ENCODE measurements at regions not wholly inside any gene's neighbourhood (a gene's known extent, or its start where the extent isn't known, plus 50 kb on each side); places are given as distances from the start of the nearest gene placed in this dataset.

DNA sequence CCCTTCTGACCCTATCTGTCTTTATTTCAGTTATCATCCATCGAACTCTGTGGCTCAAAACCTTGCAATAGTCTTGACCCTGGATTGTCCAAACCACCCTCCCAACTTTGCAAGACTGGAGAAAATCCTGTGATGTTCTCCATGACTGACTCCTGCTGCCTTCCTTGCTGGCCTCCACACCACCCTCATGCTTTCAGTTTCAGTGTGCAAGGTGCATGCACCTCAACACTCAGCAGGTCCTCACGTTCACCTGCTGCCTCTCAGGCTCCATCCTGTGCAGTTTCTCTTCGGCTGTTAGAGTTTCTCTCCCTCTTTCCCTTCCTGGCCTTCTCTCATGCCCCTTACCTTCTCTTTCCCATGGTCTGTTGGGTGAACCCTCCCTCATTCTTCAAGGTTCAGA lies 59.4 kb upstream of the ASIC2 start:
- no peak for DNase-seq (ENCODE audit: low read depth in 2 of 2)

DNA sequence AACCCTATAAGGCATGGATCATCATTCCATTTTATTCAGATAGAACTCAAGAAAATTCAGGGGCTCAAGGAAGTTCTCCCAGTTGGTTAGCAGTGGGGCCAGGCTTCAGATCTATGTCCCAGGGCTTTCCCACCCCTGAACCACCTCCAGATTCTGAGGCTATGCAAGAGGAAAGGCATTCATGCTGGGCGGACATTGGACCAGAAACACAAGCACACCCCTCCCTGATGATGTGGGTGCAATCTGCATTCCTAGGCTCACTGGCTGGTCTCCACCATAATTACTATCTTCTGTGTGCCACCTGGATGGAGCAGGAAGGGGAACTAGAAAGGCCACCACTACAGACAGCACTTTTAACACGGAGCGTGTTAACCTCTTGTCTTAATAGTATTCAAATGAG lies 63.2 kb upstream of the ASIC2 start:
- DNase-seq (ENCODE audit: low read depth in 2 of 2), result no peak

DNA sequence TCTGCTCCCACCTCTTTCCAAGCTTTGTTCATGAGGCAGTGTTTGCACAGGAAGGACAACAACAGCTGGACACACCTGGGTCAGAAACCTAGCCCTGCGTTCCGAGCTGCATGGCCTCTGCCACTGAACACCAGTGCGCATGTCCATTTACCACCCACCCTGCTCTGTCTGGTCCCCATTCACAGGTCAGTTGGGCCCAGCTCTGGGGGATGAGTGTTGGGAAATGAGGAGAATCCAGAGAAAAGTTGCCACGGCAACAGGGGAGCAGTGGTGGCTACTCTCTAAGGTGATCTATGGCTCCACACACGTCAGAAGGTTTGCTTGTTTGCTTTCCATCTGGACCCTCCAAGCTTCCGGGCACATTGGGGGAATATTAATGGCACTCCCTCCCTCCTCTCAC lies 70.4 kb upstream of the ASIC2 start:
- no peak for DNase-seq (ENCODE audit: low read depth in 2 of 2)

DNA sequence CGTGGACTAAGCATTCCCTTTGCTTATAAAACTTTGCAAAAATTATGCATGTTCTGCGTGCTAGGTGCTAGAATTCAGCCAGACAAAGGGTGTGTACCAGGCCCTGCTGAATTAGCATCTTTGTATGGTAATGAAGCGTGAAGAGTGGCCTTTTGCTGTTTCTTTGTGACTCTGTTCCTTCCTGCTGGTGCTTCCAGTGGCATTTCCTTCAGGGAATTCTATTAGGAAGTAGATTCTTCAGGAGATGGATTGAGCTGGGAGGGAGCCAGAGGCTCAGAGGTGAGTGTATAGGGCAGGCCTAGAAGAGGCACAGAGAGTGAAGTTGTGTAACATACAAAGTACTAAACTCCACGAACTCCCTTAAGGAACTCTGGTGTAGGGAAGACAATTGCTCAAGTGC lies 73.9 kb upstream of the ASIC2 start:
- DNase-seq (ENCODE audit: low read depth in 2 of 2), result no peak

DNA sequence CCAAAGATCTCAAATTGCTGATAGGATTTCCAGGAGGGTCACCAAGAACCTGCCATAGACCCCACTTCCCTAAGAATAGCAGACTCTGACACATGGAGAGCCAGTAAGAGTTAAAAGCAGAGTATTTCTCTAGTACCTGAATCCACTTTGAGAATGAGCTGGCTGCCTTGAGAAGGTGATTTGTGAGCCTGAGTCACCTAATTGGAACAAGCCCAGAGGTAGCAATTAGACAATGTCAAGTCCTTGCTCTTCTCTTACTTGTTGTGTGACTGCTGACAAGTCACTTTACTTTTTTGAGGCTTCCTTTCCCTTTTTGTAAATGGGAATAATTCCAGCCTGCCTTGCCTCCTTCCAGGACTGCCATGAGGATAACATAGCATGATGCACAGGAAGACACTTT lies 76.1 kb upstream of the ASIC2 start:
- no peak for DNase-seq (ENCODE audit: low read depth in 2 of 2)

DNA sequence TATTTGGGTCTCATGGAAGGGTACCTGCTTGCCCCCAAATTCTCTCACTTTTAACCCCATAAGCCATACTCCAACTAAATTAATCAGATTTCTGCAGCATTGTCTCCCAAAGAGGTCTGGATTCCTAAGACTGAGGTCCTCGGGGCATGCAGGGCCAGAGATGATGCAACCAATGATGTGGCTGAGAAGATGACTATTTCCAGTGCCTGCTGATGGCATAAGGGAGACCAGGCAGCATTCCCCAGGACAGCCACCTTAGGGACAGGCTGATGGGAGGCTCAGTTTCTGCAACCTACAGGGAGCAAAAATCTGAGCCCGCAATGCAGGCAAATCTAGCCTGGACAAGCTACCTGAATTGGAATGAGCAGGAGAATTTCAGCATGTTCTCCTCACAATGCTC lies 76.8 kb upstream of the ASIC2 start:
- no peak for DNase-seq (ENCODE audit: low read depth in 2 of 2)

DNA sequence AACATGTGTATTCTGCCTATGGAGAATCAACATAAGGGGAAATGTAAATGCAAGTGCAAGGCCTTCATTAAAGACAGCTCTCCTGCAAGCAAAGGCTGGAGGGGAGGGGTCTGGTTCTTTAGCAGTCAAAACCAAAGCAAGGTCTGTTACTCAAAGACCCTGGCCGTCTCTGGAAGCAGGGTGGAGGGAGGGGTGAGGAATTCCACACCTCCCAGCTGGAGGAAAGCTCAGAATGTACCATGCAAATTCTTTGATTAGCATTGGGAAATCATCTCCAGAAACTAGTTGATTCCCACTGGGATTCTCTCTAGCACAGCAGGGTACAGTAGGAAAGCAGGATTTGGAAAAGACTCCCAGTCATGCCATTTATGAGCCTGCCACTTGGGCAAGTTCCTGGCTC lies 77.3 kb upstream of the ASIC2 start:
- no peak for DNase-seq (ENCODE audit: low read depth in 2 of 2)

DNA sequence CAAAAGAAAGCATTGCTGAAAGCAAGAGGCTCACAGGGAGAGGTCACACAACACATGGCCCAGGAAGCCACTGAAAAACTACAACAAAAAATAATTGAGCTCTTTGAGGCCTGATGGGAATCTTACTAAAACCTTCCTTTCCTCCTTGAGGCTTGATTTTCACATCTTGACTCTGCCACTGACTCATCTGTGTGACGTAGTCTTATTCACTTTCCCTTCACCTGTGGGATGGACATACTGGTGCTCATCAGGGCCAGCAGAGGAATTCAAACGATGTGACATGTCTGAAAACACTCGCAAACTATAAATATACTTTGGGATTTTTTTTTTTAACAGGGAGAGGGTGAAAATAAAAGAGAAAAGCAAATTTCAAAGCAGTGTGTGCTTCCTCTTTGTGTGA lies 78.3 kb upstream of the ASIC2 start:
- DNase-seq (ENCODE audit: low read depth in 2 of 2), result no peak

DNA sequence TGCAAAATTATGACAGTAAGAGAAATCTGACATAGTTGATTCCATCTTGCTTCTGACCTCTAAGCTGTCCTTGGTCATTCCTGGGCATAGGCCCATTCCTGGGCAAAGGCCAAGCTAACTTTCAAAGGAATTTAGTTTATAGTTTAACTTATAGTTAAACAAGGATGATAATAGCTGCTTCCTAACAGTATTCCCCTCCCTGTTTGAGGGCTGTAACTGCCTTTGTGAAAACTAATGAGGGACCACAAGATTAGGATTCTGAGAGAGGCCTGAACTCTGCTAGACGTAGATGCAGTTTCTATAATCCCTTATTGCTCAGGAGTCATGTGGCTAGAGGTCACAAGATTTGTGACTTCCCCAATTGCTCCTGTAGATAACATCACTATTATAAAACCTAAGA lies 80.2 kb upstream of the ASIC2 start:
- DNase-seq (ENCODE audit: low read depth in 2 of 2), result no peak

DNA sequence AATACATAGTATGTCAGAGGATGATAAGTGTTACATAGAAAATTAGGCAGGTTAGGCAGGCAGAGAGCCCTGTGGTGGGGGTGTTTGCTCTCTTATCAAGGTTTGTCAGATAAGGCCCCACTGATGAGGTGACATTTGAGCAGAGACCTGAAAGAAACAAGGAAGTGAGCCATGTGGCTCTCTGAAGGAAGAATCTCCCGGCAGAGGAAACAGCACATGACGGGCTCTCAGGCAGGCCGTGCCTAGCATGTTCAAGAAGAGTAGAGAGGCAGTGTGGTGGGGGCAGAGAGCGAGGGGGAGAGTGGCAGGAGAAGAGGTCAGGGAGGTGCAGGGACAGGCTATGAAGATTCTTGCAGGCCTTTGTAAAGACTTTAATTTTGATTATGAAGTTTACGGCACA lies 82.0 kb upstream of the ASIC2 start:
- no peak for DNase-seq (ENCODE audit: low read depth in 2 of 2)

DNA sequence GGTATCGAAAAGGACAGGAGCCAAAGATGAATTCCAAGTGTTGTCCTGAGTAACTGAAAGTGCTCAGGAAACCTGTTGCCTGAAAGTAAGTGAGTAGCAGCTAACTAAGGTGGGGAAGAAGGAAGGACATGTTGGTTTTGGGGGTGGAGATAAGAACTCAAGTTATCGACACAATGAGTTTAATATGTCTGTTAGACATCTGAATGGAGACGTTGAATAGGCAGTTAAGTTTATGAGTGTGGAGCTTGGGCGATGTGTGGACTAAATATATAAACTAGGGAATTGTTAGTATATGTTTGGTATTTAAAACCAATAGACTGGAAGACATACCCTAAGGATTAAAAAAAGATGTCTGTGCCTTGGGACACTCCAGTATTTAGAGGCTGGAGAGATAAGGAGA lies 82.7 kb upstream of the ASIC2 start:
- DNase-seq (ENCODE audit: low read depth in 2 of 2), result no peak

DNA sequence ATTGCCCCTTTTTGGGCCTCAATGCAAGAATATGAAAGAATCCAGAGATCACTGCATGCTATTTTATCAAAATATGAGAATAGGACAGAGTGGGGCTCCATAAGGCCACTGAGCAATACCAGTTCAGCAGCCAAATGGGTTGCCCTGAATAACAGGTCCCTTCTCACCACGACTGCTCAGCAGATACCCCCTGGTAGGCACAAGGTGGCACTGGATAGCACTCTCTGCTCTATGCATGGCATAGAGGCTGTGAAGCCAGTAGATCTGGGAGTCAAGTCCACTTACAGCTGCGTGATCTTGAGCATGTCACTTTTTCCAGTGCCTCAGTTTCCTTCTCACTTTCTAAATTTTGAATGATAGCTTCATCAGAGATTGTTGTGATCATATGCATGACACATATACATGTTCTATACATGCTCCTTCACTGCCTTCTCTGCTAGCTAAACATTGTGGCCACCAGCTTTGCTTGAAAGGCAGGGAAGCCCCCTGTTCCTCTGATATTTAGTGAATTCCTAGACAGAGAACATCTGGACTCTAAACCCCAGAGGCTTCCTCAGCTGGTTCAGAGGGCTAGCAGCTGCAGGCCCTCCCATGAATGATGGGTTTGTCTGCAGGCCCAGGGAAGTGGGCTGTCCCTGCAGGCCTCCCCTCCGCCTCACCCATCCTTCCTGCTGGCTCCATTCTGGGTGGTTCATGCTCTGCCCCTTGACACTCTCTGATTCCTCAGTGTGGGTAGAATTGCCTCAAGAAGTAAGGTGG lies 84.9 kb upstream of the ASIC2 start:
- no peak for DNase-seq (ENCODE audit: low read depth in 2 of 2)

DNA sequence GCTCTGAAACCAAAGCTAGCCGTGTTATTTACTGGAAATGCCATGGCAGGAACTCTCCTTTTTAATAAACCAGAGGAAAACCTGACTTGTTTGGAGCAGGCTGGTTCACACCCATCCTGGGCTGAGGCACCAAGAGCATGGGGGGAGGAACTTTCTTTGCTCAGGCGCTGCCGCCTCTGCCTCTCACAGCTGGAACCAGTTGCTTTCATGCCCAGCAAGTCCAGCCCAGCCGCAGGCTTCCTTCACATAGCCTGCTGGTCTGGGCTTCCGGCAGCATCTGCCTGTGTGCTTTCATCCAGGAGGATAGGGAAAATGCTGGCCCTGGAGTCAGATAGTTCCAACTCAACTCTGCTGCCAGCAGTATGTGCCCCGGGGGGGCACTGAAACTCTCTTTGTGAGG lies 88.1 kb upstream of the ASIC2 start:
- no peak for DNase-seq (ENCODE audit: low read depth in 2 of 2)

DNA sequence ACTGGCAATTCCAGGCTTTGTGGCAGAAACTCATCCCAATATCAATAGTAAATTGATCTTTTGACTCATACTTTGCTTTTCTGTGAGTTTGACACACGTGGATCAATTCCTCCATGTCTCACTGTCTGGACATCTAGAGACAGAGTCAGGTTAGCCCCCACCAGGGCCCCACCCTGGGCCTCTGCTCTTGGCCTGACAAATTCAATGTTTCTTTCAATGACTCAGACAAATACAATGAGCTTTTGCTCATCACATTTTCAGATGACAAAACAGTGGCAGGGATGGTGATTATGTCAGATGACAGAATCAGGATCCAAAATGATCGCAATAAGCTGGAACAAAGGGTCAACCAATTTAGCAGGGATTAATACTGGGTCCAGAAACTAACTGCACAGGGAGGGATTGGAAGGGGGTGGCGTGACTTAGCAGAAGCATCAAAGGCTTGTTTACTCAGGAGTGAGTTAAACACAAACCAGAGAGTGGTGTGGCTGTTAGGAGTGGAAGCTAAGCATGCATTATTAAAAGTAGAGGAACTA lies 90.5 kb upstream of the ASIC2 start:
- DNase-seq (ENCODE audit: low read depth in 2 of 2), result no peak

DNA sequence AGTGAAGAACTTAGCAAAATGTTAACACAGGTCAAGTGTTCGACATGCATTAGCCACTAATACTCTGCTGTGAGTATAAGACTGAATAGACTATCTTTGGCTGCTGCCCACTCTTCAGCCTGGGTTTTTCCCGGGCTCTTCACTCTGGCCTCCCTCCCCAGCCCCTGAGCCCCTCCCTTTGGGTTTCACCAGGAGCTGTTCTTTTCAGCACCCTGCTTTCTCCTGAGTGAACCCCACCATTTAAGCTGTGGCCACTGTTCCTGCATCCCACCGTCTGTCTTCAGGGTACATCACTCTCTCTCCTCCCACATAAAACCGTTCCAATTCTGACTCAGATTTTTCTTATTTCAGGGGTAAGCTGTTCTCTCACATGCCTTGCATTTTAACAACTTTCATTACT lies 92.0 kb upstream of the ASIC2 start:
- no peak for DNase-seq (ENCODE audit: low read depth in 2 of 2)

DNA sequence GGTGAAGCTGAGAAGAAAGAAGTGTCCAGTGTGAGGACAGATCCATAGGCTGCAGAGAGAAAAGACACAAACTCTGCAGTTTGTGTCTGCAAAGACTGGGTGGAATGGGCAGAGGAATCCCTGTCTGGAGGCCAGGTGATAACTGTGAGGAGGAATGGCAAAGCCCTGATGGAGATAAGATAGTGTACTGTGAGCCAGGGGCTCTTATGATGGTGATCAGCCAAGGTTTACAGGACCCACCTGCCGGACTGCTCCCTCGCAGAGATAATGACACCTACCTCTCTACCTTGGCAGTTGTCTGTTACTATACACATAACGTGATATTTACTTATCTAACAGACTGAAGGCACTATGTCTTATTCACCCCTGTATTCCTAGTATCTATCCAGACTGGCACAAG lies 92.6 kb upstream of the ASIC2 start:
- no peak for DNase-seq (ENCODE audit: low read depth in 2 of 2)

DNA sequence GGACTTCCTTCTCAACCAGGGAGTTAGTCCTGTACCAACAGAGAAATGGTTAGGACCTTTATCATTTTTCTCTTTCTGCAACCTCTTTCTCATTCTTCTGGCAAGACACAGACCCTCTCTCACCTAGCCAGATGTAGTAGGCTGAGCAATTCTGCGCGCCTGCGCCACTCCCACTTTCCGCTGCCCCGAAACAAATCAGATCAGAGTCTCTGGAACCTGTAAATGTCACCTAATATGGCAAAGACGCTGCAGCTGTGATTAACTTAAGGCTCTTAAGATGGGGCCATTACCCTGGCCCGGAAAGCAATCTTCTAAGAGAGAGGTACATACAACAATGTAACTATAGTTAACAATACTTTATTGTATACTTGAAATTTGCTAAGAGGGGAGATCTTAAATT lies 94.3 kb upstream of the ASIC2 start:
- no peak for DNase-seq (ENCODE audit: low read depth in 2 of 2)

DNA sequence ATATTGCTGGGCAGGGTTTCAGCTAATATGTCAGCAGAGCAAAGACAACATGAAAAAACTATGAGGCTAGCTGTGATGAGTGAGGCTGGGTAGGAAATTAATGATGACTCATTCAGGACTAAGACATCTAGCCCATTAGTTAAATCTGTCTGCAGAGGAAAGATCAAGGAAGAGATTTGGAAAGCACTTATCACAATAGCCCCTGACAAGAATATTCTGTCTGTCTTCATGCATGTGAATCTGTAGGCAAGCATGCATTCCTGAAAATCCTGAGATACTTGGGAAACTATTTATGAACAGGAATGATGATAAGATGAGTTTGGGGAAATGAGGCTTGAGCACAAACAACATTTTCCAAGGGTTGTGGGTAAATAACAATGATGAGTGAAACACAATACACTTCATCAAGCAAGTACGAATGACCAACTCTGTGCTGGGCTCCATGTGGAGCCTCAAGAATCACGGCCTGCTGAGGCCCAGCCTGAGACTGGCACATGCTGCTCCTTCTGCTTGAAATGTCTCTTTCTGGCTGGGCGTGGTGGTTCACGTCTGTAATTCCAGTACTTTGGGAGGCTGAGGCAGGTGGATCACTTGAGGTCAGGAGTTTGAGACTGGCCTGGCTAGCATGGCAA lies 96.5 kb upstream of the ASIC2 start:
- no peak for DNase-seq (ENCODE audit: low read depth in 2 of 2)

DNA sequence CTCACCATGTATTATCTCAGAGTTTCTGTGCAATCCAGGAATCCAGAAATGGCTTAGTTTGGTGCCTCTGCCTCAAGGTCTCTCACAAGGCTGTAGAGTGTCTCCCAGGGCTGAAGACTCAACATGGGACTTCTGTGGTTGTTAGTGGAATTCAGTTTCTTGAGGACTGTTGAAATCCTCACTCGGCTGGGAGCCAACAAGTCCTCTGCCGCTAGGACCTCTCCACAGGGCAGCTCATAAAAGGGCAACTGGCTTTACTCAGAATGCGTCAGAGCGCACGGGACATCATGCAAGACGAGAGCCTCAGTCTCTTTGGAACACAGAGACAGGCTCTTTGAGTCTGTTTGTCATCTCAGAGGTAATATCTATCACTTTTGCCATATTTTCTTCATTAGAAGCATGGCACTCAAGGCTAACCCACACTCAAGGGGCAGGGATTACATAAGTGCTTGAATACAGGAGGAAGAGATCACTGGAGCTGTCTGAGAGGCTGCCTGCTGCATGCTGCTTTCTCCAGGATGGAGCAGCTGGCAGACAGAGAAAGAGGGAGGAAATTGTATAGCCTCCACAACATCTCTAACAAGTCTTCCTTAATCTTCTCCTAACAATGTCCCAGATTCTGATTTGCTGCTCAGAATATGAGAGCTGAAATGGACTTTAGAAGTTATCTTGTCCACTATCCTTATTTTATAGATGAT lies 97.5 kb upstream of the ASIC2 start:
- no peak for DNase-seq (ENCODE audit: low read depth in 2 of 2)

DNA sequence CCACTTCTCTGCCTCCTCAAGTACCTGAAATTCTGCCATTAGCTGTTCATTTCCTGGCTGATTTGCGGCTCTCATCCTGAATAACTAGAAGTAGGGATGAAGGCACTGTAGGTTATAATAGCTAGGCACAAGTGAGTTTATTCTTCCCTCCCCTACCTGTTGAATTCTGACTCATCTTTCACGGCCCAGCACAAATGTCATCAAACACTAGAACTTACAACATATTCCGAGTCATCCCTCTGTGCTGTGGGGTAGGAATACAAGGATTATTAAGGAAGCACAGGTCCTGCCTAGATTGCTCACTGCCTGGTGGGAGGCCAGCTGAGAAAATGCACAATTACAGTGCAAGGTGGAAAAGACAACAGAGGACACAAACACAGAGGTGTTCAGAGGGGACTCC lies 103.7 kb upstream of the ASIC2 start:
- no peak for DNase-seq (ENCODE audit: low read depth in 2 of 2)

DNA sequence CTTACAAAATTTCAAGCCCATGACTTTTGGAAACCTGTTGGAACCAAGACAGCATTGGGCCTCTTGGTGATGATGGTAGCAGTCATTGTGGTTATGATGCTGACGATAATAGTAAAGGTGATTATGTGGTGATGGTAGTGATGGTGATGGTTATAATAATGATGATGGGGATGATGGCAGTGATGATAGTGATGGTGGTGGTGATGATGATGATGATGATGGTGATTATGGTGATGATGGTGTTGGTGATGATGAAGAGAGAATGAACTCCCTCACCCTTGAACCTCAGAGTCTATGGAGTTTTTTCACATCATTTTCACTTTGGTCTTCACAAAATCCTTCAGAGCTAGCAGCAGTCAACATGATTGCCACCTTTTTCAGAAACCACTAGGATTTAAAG lies 105.3 kb upstream of the ASIC2 start:
- no peak for DNase-seq (ENCODE audit: low read depth in 2 of 2)

DNA sequence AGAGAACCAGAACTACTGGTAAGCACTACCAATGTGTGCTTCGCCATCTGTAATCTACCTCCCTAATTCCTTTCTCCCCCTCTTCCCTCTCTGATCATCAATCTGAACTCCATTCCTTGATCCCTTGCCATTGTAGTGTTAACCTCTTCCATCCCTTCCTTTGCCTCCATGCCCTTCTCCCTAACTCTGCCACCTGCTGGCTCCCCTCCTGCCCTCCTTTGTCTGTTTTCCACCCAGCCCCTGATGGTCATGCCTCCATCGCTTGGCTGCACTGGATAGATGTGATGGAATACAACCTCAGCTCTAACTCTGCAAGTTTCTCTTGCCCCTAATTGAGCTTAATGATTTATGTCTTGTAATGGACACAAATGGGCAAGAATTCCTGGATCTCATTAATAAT lies 108.2 kb upstream of the ASIC2 start:
- no peak for DNase-seq (ENCODE audit: low read depth in 2 of 2)

DNA sequence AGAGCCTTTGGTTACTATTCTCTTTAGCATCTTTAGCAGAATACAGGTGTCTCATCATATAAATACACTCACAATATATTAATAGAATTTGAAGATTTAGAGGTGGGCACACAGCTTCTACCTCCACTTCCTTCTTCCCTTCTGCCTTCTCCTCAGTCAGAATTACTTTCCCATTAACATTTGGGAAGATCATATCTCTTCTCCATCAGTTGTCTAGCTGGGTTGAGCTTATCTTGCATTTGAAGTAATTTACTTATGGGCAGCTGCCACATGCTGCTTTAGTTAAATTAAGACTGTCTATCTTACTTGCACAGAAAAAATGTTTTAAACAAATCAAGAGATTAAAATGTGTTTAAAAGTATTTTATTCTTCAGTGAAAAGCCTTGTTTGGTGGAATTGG lies 110.1 kb upstream of the ASIC2 start:
- DNase-seq (ENCODE audit: low read depth in 2 of 2), result no peak
